ENCODE measurements at regions not wholly inside any gene's neighbourhood (a gene's known extent, or its start where the extent isn't known, plus 50 kb on each side); places are given as distances from the start of the nearest gene placed in this dataset.

GRCh38 chr1:88560621-88561020 is 123.5 kb upstream of the PKN2 start:
- TF ChIP-seq, protein P1, sequence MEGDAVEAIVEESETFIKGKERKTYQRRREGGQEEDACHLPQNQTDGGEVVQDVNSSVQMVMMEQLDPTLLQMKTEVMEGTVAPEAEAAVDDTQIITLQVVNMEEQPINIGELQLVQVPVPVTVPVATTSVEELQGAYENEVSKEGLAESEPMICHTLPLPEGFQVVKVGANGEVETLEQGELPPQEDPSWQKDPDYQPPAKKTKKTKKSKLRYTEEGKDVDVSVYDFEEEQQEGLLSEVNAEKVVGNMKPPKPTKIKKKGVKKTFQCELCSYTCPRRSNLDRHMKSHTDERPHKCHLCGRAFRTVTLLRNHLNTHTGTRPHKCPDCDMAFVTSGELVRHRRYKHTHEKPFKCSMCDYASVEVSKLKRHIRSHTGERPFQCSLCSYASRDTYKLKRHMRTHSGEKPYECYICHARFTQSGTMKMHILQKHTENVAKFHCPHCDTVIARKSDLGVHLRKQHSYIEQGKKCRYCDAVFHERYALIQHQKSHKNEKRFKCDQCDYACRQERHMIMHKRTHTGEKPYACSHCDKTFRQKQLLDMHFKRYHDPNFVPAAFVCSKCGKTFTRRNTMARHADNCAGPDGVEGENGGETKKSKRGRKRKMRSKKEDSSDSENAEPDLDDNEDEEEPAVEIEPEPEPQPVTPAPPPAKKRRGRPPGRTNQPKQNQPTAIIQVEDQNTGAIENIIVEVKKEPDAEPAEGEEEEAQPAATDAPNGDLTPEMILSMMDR (IDR thresholded peaks at IDR 0.05; ENCODE audit: insufficient read depth, low read depth, low read length): no peak
- no peak for TF ChIP-seq EZH2 (IDR thresholded peaks at IDR 0.05; ENCODE audit: insufficient read depth, low read length)
